Liver (tissue), 3 donors: ENCODE measurements at regions not wholly inside any gene's neighbourhood (a gene's known extent, or its start where the extent isn't known, plus 50 kb on each side); places are given as distances from the start of the nearest gene placed in this dataset.

ENCODE experiments used
- RAD21 ChIP-seq, 2 donors: IDR thresholded peaks; 2 replicates each; pipeline ENCODE4 v1.6.1; 2016; ENCODE audit warnings: antibody characterized with exemption in 2 of 2, mild to moderate bottlenecking in 2 of 2
- RXRA ChIP-seq, 2 donors: IDR thresholded peaks; 2 replicates each; pipeline ENCODE4 v1.6.1; 2017 to 2018; ENCODE audit warnings: antibody characterized with exemption in 2 of 2, mild to moderate bottlenecking in 1 of 2
- SP1 ChIP-seq: IDR thresholded peaks from 2 replicates; pipeline ENCODE4 v1.6.1; 2018; ENCODE audit warnings: antibody characterized with exemption, mild to moderate bottlenecking
- TAF1 ChIP-seq: conservative IDR thresholded peaks from 2 replicates; pipeline ENCODE4 v1.6.1; 2016; ENCODE audit warnings: antibody characterized with exemption, mild to moderate bottlenecking
- YY1 ChIP-seq: IDR thresholded peaks from 2 replicates; pipeline ENCODE4 v1.6.1; 2016; ENCODE audit warnings: antibody characterized with exemption, mild to moderate bottlenecking
- TF ChIP-seq, protein P1 (sequence below): fragments of 150-350 bp; IDR thresholded peaks from 2 replicates; pipeline ENCODE4 v1.5.1; 2017; ENCODE audit warnings: improper control_type of control experiment, low read depth, low read length; ENCODE audit not compliant: missing input control
- TF ChIP-seq, protein P2 (sequence below): IDR thresholded peaks from 2 replicates; pipeline ENCODE4 v1.6.1; 2016; ENCODE audit warnings: antibody characterized with exemption, mild to moderate bottlenecking
- TF ChIP-seq, protein P3 (sequence below): IDR thresholded peaks from 2 replicates; pipeline ENCODE4 v1.6.1; 2016; ENCODE audit warnings: antibody characterized with exemption
- TF ChIP-seq, protein P4 (sequence below): IDR thresholded peaks from 2 replicates; pipeline ENCODE4 v1.6.1; 2016; ENCODE audit warnings: antibody characterized with exemption
- donor health status: healthy.
- donor health status: healthy.

DNA sequence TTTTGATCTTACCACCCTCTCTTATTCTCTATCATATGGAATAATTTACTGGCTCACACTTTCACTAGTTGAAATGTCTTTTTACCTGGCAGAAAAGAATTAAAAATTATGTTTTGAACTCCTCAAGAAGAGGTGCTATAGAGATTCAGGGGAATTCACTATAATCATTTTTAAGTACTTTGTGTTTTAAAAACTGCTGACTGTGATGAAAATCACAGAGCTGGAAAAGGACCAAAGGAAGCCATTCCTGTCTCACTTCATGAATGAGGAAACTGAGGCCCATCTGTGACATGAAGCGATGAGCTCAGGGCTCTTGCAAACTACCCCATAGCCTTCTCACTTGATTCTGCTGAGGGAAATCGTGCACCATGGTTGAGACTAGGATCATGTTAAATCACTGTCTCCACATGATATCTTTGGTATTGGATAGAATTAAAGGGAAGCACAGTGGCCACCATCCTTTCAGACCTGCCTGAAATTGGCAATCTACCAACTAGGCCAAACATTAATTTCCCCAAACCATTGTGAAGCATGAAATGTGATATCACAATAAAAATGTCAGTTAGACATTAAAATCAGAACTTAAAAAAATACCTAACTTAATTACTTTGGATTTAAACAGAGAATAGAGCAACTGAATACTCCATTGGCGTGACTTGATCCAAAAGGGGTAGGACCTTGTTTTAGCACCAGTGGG lies 141.0 kb downstream of the FZD1 start:
- TF ChIP-seq, protein P1, sequence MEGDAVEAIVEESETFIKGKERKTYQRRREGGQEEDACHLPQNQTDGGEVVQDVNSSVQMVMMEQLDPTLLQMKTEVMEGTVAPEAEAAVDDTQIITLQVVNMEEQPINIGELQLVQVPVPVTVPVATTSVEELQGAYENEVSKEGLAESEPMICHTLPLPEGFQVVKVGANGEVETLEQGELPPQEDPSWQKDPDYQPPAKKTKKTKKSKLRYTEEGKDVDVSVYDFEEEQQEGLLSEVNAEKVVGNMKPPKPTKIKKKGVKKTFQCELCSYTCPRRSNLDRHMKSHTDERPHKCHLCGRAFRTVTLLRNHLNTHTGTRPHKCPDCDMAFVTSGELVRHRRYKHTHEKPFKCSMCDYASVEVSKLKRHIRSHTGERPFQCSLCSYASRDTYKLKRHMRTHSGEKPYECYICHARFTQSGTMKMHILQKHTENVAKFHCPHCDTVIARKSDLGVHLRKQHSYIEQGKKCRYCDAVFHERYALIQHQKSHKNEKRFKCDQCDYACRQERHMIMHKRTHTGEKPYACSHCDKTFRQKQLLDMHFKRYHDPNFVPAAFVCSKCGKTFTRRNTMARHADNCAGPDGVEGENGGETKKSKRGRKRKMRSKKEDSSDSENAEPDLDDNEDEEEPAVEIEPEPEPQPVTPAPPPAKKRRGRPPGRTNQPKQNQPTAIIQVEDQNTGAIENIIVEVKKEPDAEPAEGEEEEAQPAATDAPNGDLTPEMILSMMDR = no peak
- TF ChIP-seq SP1 (no peak), RXRA (IDR thresholded peaks at IDR 0.05) (no peak), RAD21 (IDR thresholded peaks at IDR 0.05) (no peak), TAF1 (no peak), YY1 (no peak)
- TF ChIP-seq, protein P2, sequence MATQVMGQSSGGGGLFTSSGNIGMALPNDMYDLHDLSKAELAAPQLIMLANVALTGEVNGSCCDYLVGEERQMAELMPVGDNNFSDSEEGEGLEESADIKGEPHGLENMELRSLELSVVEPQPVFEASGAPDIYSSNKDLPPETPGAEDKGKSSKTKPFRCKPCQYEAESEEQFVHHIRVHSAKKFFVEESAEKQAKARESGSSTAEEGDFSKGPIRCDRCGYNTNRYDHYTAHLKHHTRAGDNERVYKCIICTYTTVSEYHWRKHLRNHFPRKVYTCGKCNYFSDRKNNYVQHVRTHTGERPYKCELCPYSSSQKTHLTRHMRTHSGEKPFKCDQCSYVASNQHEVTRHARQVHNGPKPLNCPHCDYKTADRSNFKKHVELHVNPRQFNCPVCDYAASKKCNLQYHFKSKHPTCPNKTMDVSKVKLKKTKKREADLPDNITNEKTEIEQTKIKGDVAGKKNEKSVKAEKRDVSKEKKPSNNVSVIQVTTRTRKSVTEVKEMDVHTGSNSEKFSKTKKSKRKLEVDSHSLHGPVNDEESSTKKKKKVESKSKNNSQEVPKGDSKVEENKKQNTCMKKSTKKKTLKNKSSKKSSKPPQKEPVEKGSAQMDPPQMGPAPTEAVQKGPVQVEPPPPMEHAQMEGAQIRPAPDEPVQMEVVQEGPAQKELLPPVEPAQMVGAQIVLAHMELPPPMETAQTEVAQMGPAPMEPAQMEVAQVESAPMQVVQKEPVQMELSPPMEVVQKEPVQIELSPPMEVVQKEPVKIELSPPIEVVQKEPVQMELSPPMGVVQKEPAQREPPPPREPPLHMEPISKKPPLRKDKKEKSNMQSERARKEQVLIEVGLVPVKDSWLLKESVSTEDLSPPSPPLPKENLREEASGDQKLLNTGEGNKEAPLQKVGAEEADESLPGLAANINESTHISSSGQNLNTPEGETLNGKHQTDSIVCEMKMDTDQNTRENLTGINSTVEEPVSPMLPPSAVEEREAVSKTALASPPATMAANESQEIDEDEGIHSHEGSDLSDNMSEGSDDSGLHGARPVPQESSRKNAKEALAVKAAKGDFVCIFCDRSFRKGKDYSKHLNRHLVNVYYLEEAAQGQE = no peak
- TF ChIP-seq, protein P3, sequence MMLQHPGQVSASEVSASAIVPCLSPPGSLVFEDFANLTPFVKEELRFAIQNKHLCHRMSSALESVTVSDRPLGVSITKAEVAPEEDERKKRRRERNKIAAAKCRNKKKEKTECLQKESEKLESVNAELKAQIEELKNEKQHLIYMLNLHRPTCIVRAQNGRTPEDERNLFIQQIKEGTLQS = no peak
- TF ChIP-seq, protein P4, sequence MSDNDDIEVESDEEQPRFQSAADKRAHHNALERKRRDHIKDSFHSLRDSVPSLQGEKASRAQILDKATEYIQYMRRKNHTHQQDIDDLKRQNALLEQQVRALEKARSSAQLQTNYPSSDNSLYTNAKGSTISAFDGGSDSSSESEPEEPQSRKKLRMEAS = no peak
